HG03159 (cell line): ENCODE measurements at regions not wholly inside any gene's neighbourhood (a gene's known extent, or its start where the extent isn't known, plus 50 kb on each side); places are given as distances from the start of the nearest gene placed in this dataset.

Experiments used
- ATAC-seq: cut with Tn5 transposase; IDR thresholded peaks from one replicate; pipeline ENCODE4 v1.9.1; 2021; ENCODE audit warnings: mild to moderate bottlenecking, moderate library complexity; ENCODE audit not compliant: unreplicated experiment

- ATAC-seq = no peak
Observed at GRCh38 chr2:237170020-237170419, 84.3 kb downstream of the COPS8 start.

DNA sequence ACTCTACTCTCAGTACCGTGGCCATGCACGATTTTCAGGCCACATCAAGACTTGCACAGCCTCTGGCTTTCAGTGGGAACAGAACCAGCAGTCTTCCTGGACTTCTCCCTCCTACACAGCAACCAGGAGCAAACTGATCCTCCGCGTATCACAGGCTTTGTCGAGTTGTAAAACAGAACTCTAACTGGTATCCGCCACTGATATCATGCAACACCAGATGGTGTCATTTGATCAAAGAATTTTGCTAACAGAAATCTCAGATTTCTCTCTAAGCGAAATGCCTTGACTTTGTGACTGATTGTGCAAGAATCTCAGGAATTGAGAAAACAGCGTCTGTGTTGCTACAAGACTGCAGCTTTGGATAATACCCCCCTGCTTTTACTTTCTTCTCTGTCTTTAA lies 85.7 kb downstream of the COPS8 start:
- ATAC-seq = no peak

GRCh38 chr2:237171881-237172280 lies 86.2 kb downstream of the COPS8 start:
- ATAC-seq = no peak

GRCh38 chr2:237177052-237177451 lies 91.4 kb downstream of the COPS8 start:
- ATAC-seq = no peak

GRCh38 chr2:237177986-237178385 lies 92.3 kb downstream of the COPS8 start:
- ATAC-seq = no peak

GRCh38 chr2:237178396-237178795 lies 92.7 kb downstream of the COPS8 start:
- no peak for ATAC-seq

DNA sequence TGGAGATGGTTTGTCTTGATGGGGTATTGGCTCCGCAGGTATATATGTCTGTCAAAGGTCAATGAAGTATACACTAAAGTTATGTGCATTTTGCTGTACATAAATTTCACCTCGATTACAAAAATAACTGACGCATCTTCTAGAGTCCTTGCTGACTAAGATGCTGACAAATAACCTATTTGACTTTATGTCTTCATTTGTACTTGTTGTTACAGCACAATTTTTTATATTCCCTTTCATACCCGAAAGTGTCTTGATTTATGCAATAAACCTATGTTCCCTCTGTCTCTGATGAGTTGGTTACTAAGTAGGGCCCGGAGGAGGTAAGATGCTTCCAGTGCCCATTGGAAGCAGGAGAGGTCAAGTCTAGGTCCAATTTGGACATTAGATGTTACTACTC lies 93.5 kb downstream of the COPS8 start:
- no peak for ATAC-seq

GRCh38 chr2:237180187-237180586 lies 94.5 kb downstream of the COPS8 start:
- ATAC-seq = no peak

DNA sequence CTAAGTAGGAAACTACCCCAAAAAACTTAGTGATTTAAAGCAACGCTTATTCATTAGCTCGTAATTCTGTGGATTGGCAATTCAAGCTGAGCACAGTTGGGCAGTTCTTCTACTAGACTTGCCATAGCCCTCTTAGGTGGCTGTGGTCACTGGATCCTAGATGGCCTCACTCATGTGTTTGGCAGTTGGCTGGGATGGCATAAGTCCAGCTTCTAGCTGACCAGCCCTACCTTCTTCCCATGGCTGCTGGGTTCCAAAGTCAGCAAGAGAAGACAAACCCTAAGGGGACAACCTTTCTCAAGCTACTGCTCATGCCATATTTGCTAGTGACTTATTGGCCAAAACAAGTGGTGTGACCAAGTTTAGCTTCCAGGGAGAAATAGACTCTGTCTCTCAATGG lies 95.3 kb downstream of the COPS8 start:
- no peak for ATAC-seq

DNA sequence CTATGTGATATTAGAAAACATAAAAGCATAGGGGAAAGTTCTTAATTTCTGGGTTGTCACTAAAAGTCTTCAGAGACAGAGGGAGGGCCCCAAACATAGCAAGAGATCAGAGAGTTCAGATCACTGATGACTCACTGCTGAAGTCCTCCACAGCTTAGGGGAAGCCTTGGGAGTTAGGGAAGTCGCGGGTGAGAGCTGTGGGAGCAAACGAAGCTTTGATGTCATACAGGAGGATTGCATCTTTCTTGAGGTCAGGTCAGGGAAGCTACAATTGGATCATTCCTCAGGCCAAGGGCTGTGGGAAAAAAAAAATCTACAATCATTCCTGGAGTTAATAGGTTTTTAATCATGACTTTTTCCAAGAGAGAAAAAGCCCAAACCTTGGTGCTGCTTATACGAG lies 96.2 kb downstream of the COPS8 start:
- ATAC-seq = no peak

DNA sequence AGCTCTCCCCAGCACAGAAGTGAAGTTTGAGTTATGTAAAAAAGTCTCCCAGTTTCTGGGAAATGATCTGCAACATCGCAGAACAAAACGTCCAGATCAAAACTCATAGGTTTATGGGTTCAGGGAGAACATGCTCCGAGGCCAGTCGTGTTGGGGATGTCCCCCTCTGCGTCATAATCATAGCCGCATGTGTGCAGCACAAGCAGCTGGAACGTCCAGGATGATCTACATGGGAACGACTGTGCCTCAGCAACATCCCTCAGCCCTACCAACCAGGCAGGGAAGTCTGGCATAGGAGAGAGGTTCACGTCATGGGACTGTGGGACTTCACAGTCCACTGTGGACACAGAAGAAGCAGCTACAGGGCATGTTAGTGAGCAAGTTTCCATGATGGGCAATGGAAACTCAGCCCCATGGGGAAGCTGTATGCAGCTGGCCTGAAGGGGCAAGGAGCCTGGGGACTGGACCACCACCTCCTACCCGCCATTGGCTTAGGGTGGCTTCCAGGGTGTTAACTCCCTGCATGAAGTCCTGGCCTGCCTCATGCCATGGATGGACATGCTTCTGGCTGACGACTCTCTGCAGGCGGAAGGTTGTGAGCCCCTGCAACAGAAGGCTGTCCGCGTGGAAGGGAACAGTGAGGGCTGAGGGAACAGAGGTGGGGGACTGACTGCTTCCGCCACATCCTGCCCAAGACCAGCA lies 96.9 kb downstream of the COPS8 start:
- no peak for ATAC-seq

DNA sequence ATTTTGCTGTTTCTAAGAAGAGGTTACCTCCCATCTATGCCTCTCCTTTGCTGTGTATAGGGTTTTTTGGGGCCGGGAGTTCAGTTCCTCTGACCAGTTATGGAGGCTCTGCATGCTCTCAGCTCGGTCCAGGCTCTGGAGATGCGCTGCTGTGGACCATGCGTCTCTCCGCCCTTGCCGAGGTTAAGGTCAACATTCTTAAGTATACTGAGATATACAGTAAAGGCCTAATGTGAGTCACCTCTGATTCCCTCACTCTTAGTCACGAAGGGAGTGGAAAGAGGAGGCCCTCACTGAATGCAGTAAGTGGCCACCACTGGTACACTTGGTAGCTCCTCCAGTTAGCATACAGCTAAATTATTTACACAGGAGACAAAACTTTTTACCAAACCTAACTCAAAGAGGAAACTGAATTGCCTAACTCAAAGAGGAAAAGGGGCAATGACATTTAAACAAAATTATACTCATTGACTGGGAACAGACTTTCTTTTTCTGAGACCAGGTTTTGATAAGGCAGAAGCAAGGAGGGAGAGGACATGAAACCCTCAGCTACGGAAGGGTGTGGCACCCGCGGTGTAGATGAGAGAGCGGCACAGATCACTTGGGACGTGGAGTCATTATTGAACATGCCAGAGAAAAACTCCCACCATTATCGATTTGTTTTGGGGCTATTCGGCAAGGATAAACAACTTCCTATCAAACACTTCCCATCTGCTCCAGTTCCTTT lies 98.7 kb downstream of the COPS8 start:
- no peak for ATAC-seq

DNA sequence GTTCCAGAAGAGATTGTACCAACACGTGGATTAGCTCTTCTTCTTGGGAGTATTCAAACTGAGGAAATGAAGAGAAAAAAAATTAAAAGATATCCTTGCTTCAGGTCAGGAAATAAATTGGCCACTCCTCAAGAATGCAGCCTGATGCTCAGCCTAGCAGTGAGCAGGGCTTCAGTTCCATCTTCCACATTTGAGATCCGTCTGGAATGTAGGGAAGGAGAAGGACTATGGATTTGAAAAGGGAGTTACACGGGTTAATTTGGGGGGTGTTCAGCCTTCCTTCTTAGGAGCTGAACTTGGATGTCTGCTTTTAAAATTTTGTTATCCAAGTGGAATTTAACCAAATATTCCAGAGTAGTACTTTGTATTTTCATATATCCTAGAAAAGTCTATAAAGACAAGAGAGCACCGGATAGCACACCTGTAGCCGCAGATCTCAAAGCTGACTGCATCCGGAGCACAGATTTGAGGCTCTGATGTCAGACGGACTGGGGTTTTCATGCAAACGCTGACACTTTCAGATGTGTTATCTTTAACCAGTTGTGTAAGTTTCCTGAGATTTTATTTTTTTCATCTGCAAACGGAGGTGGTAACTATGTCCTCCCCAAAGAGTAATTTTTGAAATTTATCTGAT lies 99.3 kb downstream of the COPS8 start:
- ATAC-seq = no peak

DNA sequence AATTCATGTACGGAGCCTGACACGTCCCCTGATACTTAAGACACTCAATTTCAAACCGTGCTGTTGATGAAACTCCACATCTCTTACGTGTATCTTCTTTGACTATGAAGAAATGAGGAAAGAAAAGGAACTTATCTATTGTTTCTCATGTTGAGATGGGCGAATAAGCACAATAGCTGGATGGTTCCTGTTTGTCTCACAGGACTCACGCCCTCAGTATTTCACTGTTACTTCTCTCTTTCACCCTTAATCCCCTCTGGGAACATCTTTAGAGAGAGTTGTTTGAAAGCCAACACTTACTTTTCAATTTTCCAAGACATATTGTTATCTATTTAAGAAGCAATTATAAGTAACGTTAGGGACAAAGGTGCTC lies 99.8 kb downstream of the COPS8 start:
- no peak for ATAC-seq

DNA sequence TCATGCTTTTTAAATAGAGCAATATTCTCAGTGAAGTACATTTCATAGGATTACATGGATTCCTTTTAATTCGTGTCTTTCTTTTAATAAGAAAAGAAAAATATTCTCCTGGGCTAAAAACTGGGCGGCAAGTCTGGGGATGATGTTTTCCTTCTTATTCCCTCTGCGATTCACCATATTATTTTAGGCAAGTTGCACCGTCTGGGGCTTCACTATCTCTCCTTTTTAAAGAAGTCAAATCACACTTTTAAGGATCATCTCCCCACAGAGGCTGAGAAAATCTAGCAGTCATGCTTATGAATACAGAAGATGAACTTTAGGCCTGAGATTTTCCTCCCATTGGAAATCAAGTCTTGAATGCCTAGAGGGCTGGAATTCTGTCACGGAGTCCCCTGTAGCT lies 104.1 kb downstream of the COPS8 start:
- ATAC-seq = no peak

- no peak for ATAC-seq
Observed at GRCh38 chr2:237190966-237191713, 105.5 kb downstream of the COPS8 start.

GRCh38 chr2:237191714-237192081 lies 106.0 kb downstream of the COPS8 start:
- no peak for ATAC-seq

DNA sequence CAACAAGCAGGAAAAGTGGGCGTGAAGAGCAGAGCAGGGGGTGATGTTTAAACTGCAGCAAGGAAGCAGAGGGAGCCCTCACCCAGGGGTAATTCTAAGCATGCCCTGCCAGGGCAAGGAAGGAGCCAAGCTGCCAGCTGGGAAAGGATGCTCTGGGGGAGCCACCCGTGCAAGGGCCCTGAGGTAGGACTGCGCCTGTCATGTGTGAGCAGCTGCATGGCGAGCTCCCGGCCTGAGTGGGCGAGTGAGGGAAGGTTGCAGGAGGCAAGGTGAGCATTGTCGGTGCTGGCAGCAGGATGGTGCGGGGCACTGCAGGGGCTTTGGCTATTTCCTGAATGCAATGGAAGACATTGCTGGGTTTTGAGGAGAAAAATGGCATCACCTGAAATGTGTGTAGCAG lies 107.2 kb downstream of the COPS8 start:
- no peak for ATAC-seq

DNA sequence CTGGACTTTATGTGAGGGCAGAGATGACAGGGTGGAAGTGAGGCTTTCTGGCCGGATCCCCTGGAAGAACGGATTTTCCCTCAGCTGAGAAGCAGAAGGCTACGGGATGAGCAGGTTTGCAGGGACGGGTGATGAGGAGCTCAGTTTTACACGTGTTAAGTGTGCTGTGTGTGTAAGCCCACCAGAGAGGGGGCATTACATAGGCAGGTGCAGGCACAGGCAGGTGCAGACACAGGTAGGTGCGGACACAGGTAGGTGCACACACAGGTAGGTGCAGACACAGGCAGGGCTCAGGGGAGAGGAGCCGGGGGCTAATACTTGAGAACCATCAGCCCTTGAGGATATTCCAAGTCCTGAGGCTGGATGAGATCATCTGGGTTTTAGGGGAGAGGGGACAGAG lies 107.7 kb downstream of the COPS8 start:
- ATAC-seq = no peak

DNA sequence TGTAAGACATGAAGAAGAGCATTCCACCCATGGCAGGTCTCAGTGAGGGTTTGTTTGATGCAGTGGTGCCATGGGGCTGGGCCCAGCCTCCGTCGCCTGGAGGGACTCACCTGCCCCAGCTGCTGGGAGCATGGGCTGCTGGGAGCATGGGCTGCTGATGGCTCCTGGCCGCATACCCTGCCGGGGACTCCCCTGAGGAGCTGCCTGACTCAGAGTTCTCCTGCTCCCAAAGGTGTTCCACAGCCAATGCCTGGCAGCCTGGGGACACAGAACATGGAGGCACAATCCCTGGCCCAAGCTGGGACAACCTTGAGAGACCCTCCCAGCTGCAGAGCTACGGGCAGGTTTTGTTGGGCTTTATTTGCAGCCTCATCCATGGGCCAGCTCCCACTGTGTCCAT lies 108.4 kb downstream of the COPS8 start:
- ATAC-seq = no peak

DNA sequence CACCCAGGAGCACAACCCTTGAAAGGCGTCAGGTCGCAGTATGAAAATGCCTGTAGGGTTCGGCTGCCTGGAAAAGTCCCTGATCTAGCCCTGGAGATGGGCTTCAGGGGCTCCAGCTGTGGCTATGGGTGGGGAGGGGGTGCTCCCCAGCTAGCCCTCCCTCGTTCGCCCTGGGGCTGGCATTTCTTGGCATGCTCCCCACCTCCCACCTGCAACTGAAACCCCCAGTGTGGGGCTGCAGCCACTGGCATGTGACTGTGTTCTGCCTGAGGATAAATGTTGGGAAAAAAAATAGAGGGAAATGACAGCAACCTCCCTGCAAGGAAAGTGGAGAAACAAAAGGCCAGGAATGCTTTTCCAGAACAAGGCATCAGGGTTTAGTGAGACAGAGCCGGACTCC lies 109.2 kb downstream of the COPS8 start:
- no peak for ATAC-seq
